ENCODE measurements at regions not wholly inside any gene's neighbourhood (a gene's known extent, or its start where the extent isn't known, plus 50 kb on each side); places are given as distances from the start of the nearest gene placed in this dataset.

- no peak for TF ChIP-seq POLR2AphosphoS5 (IDR thresholded peaks at IDR 0.05; ENCODE audit: low read depth, low read length)
- no peak for TF ChIP-seq SIN3A (IDR thresholded peaks at IDR 0.05; ENCODE audit: borderline replicate concordance, insufficient read depth, low read length)
Observed at GRCh38 chr2:121887513-121888188, 132.2 kb downstream of the TSN start.

Data from PFSK-1 (cell line).